ENCODE measurements at regions not wholly inside any gene's neighbourhood (a gene's known extent, or its start where the extent isn't known, plus 50 kb on each side); places are given as distances from the start of the nearest gene placed in this dataset.

GRCh38 chr6:92706976-92707375, 712.4 kb downstream of the EPHA7 start:
- no peak for TF ChIP-seq CTCF (conservative IDR thresholded peaks at IDR 0.05)
- no peak for TF ChIP-seq EZH2 (IDR thresholded peaks at IDR 0.05; ENCODE audit: low read depth)
